ENCODE measurements at regions not wholly inside any gene's neighbourhood (a gene's known extent, or its start where the extent isn't known, plus 50 kb on each side); places are given as distances from the start of the nearest gene placed in this dataset.

- DNase-seq: no peak
These were observed 276.9 kb upstream of the WWC1 start for GRCh38 chr5:168014433-168015123.

- no peak for DNase-seq
These were observed 275.9 kb upstream of the WWC1 start for GRCh38 chr5:168015506-168015905.

- DNase-seq: no peak
These were observed 274.1 kb upstream of the WWC1 start for GRCh38 chr5:168017313-168017712.

GRCh38 chr5:168019143-168019542, 272.3 kb upstream of the WWC1 start:
- DNase-seq: no peak

DNA sequence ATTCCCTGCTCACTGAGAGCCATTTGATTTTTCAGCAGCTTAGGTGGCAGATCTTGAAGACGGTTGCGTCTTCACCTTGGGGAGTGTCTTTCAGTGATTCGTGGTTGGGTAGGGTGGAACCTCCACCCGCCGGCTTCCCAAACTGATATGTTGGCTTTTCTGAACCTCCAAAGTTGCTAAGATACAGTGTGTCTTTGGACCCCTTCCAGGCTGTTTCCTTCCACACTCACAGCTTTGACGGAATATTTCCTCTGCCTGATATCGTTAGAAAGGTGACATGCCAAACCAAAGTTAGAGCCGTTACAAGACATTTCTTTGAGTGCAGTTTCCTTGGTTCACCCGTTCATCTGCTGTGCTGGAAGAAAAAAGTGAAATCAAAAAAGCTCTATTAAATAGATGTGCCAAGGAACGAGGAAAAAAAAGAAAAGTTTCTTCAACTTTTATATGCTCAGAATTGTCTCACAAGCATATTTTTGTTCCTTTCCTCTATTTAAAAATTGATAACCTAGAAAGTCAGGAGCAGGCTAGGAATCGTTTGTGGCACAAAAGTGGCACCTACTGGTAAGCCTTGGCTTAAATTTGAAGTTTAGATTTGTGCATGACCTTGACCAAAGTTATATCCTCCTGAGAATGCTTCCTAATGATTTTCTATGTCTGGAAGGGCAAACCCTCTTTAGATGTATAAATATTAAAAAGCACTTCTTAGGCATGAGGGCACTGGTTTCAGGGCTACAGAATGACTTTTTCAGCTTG, 270.7 kb upstream of the WWC1 start:
- DNase-seq: no peak

GRCh38 chr5:168022446-168023169, 268.8 kb upstream of the WWC1 start:
- DNase-seq: no peak

DNA sequence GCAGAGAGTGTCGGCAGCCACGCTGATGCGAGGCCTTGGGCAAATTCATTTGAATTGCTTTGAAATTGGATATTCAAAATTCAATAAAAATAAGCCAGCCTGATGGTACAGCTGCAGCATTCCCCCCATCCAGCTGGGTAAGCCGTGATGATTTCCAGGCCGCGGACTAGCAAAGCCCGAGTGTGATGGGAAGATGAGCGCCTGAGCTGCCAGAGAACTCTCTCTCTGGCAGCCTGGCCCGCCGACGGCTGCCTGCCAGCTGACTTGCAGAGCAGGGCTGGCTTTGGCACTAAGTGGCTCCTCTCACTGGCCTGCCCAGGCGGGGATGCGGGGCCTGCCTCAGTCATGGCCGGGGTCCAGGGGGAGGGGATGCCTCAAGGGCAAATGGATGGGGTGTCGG, 268.3 kb upstream of the WWC1 start:
- no peak for DNase-seq

- DNase-seq: no peak
These were observed 267.1 kb upstream of the WWC1 start for GRCh38 chr5:168024306-168024705.

GRCh38 chr5:168027007-168027406, 264.4 kb upstream of the WWC1 start:
- DNase-seq: no peak

GRCh38 chr5:168030912-168031311, 260.5 kb upstream of the WWC1 start:
- no peak for DNase-seq

DNA sequence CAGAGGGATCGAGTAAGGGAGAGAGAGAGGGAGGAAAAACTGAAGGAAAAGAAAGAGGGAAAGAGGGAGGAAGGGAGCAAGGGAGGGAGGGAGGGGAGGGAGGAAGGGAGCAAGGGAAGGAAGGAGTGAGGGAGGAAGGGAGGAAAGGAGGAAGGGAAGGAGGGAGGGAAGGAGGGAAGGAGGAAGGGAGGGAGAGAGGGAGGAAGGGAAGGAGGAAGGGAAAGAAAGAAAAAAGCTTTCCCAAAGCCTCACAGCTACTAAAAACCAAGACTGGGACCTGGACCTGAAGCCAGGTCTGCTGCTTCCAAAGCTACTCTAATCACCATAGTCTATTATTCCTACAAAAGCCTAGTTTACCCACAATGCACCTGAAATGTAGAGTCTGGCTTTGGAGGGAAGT, 259.8 kb upstream of the WWC1 start:
- no peak for DNase-seq

DNA sequence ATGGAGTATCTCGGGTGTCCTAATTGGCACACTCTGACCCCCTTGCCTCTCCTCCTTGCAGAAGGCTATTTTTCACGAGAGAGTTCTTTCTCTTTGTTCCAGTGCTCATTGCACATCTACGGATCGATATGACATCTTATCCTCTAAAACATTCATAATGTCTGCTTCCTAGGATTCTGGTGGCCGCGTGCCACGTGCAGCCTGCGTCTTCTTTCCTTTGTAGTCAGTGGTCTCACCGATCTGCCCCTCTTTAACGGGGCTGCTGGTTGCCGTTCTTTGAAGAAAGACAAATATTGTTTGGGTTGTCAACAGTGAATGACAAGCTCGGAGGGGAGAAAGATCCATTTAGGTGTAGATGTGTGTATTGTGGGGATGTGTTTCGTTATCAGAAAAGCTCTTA, 252.4 kb upstream of the WWC1 start:
- DNase-seq: no peak

DNA sequence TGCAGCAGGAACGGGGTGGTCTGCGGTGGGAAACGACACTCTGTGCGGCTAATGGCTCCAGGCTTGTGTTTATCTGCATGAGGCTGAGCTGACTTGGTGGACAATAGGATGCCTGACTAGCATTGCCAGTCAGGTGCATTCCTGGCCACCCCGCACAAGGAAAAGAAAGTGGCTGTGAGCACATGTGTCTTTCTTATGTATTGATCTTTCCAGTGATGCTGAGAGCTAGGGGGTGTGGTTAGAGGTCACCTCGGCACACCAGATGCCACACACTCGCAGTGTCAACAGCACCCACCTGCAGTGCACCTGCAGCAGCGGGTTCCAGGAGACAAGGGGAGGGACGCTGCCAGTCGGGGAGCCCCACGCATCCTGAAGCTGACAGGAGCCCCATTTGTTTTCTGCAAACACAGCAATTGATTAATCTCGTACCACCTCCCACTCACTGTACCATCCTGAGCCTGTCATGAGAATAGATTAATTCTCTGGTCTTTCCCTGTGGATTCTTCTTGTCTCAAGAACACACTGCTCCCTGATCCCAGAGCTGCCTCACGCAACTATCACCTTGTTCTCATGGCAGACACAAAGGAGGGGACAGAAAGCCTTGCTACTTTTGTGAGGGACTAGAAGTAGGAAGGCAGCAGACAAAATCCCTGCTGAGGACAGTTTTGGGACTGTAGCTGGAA, 251.7 kb upstream of the WWC1 start:
- no peak for DNase-seq

- no peak for DNase-seq
These were observed 249.9 kb upstream of the WWC1 start for GRCh38 chr5:168041583-168041982.

DNA sequence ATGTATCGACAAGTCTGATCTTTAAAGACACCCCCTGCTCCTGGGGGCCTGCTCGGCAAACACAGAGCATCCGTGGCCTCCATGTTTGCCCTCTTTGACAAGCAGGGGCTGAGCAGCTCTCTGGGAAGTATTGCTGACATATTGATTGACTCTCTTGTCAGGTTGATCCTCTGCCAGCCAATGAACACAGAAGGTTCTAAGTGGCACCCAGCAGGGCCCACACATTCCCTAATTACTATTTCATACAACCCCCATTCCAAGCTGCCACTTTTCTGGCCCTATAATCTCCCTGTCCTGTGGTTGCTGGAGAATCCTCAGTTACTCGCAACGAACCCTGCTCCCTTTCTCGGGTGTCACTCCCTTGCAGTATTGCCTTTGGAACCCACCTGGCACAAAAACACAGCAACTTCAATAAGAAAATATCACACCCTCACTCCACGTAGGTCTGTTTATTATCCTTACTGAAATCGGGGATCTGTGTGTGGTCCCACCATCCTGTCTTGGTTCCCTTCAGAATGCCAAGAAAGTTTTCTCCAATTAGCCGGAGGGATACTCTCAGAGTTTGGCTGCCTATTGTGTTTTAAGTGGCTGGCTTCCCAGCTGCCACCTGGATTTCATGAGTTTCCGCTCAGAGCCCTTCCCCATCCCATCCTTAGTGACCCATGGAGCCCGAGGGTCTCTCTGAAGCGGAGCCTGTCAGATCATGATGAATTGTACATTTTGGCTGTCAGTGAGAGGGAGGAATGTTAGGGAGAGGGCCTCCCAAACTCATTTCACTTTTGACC, 249.0 kb upstream of the WWC1 start:
- DNase-seq: no peak

DNA sequence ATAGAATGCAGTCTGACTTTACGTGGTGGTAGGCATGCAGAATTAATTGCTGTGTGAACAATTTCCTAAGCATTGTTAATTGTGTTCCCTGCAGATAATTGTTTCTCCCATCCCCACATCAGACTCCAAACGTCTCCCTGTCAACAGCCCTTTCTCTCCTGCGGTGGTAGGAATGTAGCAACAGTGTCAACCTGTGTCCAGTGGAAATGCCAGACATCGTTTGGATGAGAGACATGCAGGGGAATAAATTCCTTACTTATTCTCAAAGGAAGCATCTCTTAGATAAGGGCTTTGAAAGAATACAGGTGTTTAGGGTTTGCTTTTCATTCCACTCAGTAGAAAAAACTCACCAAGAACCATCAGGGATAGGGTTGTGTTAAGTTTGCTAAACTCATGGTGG, 245.3 kb upstream of the WWC1 start:
- DNase-seq: no peak

DNA sequence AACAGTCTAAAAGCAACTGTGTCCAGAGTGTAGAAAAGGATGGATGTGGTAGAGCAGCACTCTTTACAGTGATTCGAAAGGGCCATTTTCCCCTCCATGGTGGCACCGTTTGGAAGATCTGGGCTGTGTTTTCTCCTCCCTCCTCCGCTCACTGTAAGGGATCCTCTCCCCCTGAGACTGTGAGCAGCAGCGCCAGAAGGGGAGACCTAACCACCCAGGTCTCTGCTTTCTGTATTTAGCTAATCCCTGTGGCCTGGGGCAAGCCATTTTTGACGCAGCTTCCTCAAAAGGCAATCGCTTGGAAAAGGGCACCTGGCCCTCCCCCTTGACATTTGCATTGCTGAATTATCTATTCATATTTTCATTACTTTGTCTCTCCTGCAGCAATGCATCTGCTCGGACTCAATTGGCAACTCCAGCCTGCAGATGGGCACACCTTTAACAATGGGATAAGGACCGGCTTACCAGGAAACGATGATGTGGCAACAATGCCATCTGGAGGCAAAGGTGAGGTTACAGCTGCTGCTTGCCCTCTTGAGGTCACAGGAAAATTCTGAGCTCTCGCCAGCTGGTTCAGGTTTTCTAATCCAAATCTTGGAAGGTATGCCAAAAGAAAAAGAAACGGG, 244.3 kb upstream of the WWC1 start:
- DNase-seq: no peak

DNA sequence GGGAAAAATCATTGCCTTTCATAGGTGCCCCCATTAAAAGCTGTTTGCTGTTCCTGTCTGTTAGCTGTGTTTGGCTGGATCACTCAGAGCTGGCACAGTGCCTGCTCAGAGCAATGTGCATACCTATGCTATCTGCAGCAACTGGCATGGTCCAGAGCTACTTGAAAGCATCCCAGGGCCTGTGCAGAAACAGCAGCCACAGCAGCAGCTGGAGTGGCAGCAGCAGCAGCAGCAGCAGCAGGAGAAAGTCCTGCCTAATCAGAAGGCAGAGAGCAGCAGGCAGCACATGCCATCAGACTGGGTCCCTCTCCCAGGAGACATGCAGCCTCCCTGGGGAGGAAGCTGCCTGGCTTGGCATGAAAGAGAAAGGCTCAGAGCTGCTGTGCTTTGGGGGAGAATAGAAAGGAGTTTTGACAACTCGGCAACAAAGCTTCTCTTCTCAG, 243.8 kb upstream of the WWC1 start:
- no peak for DNase-seq

DNA sequence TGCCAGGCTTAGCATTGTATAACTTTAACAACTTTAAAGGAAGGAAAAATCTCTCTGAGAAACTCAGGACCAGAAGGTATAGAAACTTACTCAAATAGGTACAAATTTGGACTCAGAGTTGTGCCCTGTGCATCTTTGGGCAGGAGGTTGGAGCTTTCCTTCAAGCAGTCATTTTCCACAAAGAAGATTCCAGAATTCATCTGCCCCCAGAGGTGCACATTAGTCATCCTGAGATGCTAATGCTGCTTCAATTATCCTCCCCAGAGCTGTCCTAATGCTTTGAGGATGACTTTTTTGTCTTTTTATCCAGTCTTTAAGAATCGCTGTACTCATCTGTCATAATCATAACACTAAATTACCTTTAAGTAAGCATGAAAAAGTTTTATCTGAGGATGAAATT, 243.0 kb upstream of the WWC1 start:
- DNase-seq: no peak

DNA sequence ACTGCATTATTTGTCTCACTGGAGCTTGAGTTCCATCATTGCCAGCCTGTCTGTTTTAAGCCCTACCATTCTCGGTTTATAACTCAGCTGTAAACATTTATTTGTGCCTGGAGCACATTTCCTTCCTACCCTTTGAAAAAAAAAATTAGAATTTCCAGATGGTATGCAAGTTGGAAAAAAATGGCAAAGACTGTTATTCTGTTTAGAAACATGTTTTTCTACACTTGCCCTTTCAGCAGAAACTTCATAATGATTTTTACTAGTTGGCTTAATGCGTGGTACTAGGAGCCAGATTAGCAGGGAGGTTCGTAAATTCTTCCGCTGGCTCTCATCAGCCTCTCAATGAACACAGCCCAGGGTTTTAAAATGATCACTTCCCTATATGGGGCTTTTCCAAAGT, 238.8 kb upstream of the WWC1 start:
- no peak for DNase-seq

DNA sequence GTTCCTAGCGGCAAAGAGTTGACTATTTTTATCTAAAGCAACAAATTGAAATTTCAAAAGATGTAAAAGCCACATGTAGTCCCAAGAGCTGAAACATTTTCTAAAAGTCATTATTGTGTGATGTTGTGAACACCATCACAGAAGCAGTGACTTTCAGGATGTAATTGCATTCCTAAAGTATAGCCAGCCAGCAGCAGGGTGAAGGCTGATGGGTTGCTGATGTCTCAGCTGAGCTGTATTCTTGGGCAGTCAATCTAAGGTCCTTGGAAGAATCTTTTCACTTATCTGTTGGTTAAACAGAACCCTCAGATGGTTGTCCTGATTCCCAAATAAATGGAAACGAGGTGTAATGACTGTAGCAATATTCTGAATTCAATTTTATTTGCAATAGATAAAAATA, 237.4 kb upstream of the WWC1 start:
- no peak for DNase-seq

GRCh38 chr5:168055141-168055683, 236.2 kb upstream of the WWC1 start:
- DNase-seq: no peak
